GM21423 (cell line): ENCODE measurements at regions not wholly inside any gene's neighbourhood (a gene's known extent, or its start where the extent isn't known, plus 50 kb on each side); places are given as distances from the start of the nearest gene placed in this dataset.

Experiments used
- ATAC-seq: cut with Tn5 transposase; IDR thresholded peaks from one replicate; pipeline ENCODE4 v1.9.1; 2021; ENCODE audit warnings: mild to moderate bottlenecking, moderate library complexity; ENCODE audit not compliant: unreplicated experiment

- ATAC-seq: no peak
These were observed 647.1 kb downstream of the GALR1 start for GRCh38 chr18:77896586-77897252.

DNA sequence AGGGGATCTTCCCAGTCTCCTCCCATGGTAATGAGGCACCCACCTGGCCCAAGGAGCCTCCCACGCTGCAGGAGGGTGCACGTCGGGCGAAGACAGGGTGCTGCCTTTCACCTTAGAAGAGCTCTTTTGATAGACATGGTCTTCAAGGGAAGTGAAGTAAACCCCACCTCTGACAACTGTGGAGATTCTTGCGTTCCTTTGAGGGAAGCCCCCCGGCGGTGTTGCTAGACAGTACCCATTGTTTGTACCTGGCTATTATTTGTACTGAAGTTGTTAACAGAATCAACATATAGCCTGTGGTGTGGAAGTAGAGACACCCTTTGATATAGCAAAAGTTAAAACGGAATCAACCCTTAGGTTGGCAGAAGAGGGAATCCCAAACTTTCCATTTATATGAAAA lies 648.0 kb downstream of the GALR1 start:
- no peak for ATAC-seq

DNA sequence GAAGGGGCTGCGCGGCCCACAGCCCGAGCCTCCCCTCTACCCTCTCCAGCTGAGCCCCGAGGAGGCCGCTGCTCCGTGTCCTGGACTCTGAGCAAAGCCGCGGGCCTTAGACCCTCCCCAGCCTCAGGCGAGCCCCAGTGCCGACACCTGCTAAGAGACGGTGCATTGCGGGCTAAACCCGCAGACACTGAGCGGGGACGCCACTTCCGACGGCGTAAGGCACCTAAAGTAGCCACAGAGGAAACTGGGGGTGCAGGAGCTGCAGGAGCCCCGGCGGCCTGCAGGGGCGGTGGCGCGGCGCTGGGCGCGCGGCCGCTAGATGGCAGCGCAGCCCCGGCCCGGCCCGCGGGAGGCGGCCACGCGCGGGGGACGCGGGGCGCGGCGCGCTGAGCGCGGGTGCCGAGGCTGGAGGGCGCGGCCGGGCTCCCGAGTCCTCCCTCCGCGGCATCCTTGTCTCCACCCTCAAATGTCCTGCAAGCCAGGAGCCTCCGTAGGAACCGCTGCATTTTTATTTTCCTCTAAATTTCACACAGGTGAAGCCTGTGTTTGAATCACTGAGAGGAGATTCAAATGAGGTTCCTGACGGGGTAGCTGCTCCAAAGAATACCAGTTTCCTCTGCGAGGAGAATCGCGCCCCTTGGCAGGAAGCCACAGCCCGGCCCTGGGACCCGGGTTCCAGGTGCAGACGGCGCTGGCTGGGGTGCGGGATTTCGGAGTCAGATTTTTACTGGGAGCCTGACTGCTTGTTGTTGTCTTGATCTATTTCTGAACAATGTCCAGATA lies 650.5 kb downstream of the GALR1 start:
- peak; percentile 100 for ATAC-seq

DNA sequence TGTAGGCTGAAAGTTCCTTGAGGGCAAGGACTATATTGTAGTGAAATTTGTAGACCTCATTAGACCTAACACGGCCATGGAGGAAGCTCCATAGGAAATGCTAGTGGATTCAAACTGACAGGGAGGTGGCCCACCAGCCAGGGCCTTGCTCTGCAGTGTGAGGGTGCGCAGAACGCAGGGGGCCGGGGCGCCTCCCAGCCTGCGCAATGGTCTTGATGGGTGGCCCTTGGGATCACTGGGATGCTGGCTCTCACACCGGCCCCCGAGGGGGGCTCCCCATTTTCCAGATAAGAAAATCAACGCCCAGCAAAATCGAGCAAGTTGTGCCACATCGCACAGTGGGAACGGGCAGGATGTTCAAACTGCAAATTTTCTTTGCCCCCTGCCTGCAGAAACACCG lies 655.4 kb downstream of the GALR1 start:
- ATAC-seq: no peak

DNA sequence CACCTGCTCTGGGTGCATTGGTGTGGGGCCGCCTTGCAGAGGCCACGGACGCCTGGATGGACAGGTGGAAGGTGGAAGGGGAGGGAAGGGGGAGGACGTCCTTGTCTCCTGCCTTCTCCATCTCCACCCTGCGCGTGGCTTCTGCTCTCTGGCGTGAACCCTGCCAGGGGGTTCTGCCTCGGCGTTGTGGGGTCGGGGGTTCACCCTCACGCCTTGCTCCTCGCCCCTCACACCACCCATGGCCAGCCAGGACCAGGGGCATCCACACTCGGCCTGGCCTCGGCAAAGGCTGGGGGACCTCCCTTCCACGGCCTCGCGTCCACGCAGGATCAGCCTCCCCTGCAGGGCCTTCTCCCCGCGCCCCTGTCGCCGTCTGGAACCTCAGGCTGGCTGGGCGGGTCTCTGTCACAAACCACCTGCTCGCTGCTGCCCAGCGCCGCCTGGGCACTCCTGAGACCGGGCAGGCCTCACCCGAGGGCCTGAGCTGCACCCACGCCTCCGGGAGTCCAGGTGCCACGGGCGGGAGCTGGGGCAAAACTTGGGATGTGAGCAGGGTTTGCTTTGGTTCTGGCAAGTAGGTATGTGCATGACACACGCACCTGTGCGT lies 655.9 kb downstream of the GALR1 start:
- no peak for ATAC-seq

GRCh38 chr18:77906103-77906892 lies 656.6 kb downstream of the GALR1 start:
- no peak for ATAC-seq

- ATAC-seq: no peak
These were observed 660.7 kb downstream of the GALR1 start for GRCh38 chr18:77910347-77910746.

- no peak for ATAC-seq
These were observed 662.4 kb downstream of the GALR1 start for GRCh38 chr18:77911971-77912605.

DNA sequence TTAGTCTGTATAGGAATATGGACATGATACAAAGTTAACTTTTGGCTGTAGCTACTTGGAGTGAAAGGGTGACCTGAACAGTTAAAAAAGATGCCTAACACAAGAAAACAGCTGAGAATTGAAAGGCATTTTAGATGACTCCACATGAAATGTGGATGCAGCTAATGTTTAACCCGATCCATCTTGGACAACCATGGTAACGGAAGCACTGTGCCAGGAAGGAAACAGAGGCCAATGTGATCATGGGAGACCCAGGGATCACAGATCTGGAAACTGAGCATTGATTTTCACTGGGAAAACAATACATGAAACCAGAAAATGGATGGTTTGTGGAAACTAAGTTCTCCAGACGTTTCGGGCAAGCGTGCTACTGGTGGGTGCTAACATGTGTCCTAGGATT lies 669.1 kb downstream of the GALR1 start:
- no peak for ATAC-seq

DNA sequence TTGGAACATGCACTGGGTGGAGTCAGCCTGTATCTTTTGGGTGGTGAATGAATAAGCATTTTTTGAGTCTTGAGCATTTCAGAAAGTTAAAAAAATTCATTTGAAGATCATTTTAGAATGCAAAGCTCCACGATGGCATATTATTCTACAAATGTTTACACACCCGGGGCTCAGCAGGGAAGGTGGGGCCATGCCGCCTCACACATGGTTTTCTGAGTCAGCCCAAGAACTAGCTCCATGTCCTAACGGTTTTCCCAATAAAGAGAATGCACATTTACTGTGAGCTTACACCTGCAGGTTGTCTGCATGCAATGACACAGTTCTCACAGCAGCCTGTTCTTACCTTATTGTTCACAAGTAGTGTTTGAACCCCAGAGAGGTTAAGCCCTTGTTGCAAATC lies 670.3 kb downstream of the GALR1 start:
- ATAC-seq: no peak

- ATAC-seq: no peak
These were observed 685.7 kb downstream of the GALR1 start for GRCh38 chr18:77935342-77935741.

DNA sequence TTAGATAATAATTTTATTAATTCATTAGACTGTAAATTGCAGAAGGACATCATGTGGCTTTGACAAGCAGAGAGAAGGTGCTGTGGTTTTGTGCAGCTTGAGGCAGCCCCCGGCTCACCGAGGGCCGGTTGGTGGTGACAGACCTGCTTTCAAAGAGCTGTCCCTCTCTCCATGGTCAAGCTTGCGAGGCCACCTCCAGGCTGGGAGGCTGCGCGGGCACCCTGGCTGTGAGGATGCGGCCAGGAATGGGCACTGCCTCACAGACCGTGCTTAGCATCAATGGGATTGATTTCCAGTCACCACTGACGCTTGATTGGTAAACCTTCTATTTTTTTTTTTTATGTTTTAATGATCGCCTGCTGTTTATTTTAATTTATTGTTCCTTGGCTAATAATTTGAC lies 690.9 kb downstream of the GALR1 start:
- no peak for ATAC-seq

GRCh38 chr18:77944533-77944932 lies 694.9 kb downstream of the GALR1 start:
- ATAC-seq: no peak

GRCh38 chr18:77948567-77948966 lies 698.9 kb downstream of the GALR1 start:
- no peak for ATAC-seq

GRCh38 chr18:77949355-77949973 lies 699.8 kb downstream of the GALR1 start:
- no peak for ATAC-seq

DNA sequence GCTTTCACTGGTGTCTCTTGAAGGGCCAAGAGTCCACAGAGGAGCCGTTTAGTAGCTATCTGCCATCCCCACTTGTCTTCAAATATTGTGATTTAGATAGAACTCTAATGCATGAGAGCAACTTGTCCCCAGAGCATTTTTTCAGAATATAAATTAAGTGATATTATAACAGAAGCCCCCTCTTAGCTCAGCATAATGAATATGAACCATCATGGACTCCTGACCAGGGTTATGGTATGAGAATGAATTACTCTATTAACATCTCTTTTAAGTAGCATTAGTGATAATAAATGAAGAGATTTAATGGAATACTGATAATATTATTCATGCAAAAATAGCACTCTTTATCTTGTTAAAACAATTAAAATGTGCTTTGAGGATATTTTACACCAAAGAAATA lies 709.6 kb downstream of the GALR1 start:
- ATAC-seq: no peak

- no peak for ATAC-seq
These were observed 711.3 kb downstream of the GALR1 start for GRCh38 chr18:77960791-77961410.

DNA sequence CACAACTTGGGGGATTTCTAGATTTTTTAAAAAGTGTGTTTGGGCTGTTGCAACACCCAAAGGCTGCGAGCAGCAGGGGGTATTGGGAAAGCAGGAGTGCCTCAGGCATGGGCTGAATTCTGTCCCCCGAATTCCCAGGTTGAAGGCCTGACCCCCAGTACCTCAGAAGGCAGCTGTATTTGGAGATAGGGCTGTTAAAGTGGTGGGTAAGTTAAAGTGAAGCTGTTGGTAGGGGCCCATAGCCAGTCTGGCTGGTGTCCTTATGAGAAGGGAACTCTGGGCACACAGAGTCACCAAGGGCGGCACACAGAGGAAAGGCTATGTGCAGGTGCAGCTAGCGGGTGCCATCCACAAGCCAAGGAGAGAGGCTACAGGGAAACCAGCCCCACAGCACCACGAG lies 717.4 kb downstream of the GALR1 start:
- ATAC-seq: no peak

GRCh38 chr18:77967791-77968190 lies 718.1 kb downstream of the GALR1 start:
- ATAC-seq: no peak

- no peak for ATAC-seq
These were observed 720.3 kb downstream of the GALR1 start for GRCh38 chr18:77969972-77970371.
